Liver (tissue), 8 donors: ENCODE measurements at regions not wholly inside any gene's neighbourhood (a gene's known extent, or its start where the extent isn't known, plus 50 kb on each side); places are given as distances from the start of the nearest gene placed in this dataset.

Experiments
- DNase-seq: peaks from one replicate; pipeline ENCODE4 v3.0.0-alpha.2; 2017; ENCODE audit warnings: low spot score
- H3K27ac ChIP-seq, 2 donors: one replicate each; pipeline ENCODE4 v1.7.0; 2013; ENCODE audit warnings: inconsistent platforms in 2 of 2, low read length in 2 of 2, control low read depth in 1 of 2, low read depth in 1 of 2, mild to moderate bottlenecking in 1 of 2
- H3K27me3 ChIP-seq, 4 donors: one replicate each; pipeline versions ENCODE4 v1.6.1 to v1.7.0; 2013; ENCODE audit warnings: low read length in 3 of 4, inconsistent platforms in 1 of 4, mild to moderate bottlenecking in 1 of 4, moderate library complexity in 1 of 4; ENCODE audit not compliant: control insufficient read depth in 4 of 4, insufficient read depth in 4 of 4
- H3K36me3 ChIP-seq, 4 donors: one replicate each; pipeline versions ENCODE4 v1.6.1 to v1.7.0; 2013; ENCODE audit warnings: low read length in 3 of 4, mild to moderate bottlenecking in 3 of 4, low read depth in 1 of 4, moderate library complexity in 1 of 4; ENCODE audit not compliant: control insufficient read depth in 4 of 4, insufficient read depth in 3 of 4
- H3K4me1 ChIP-seq, 4 donors: one replicate each; pipeline versions ENCODE4 v1.6.1 to v1.7.0; 2013; ENCODE audit warnings: low read length in 3 of 4, mild to moderate bottlenecking in 3 of 4, moderate library complexity in 1 of 4; ENCODE audit not compliant: control insufficient read depth in 4 of 4, insufficient read depth in 4 of 4
- H3K4me3 ChIP-seq, 3 donors: one replicate each; pipeline versions ENCODE4 v1.6.1 to v1.7.0; 2013; ENCODE audit warnings: low read length in 3 of 3, control low read depth in 1 of 3, low read depth in 1 of 3, mild to moderate bottlenecking in 1 of 3
- H3K9ac ChIP-seq, 2 donors: one replicate each; pipeline ENCODE4 v1.7.0; 2013; ENCODE audit warnings: low read length in 2 of 2, mild to moderate bottlenecking in 2 of 2, moderate library complexity in 2 of 2, control low read depth in 1 of 2, low read depth in 1 of 2
- H3K9me3 ChIP-seq, 4 donors: one replicate each; pipeline versions ENCODE4 v1.6.1 to v1.7.0; 2013; ENCODE audit warnings: low read length in 3 of 4; ENCODE audit not compliant: control insufficient read depth in 4 of 4
- ATF3 ChIP-seq: IDR thresholded peaks from 2 replicates; pipeline ENCODE4 v1.6.1; 2016; ENCODE audit warnings: antibody characterized with exemption
- CTCF ChIP-seq: fragments of 150-350 bp; IDR thresholded peaks from 2 replicates; pipeline ENCODE4 v1.5.1; 2017; ENCODE audit warnings: improper control_type of control experiment, low read depth, low read length; ENCODE audit not compliant: missing input control
- EGR1 ChIP-seq, 2 donors: IDR thresholded peaks; 2 replicates each; pipeline ENCODE4 v1.6.1; 2016 to 2018; ENCODE audit warnings: antibody characterized with exemption in 2 of 2, low read depth in 2 of 2
- FOXA1 ChIP-seq: IDR thresholded peaks from 2 replicates; pipeline ENCODE4 v1.6.1; 2016; ENCODE audit warnings: antibody characterized with exemption
- FOXA2 ChIP-seq: IDR thresholded peaks from 2 replicates; pipeline ENCODE4 v1.6.1; 2016; ENCODE audit warnings: antibody characterized with exemption
- GABPA ChIP-seq, 2 donors: IDR thresholded peaks in 1 of 2; conservative IDR thresholded peaks in 1 of 2; 2 replicates each; pipeline ENCODE4 v1.6.1; 2016; ENCODE audit warnings: antibody characterized with exemption in 2 of 2, mild to moderate bottlenecking in 1 of 2, moderate library complexity in 1 of 2
- HNF4A ChIP-seq, 2 donors: conservative IDR thresholded peaks; 2 replicates each; pipeline ENCODE4 v1.6.1; 2016; ENCODE audit warnings: antibody characterized with exemption in 2 of 2, mild to moderate bottlenecking in 2 of 2
- HNF4G ChIP-seq: IDR thresholded peaks from 2 replicates; pipeline ENCODE4 v1.6.1; 2016; ENCODE audit warnings: antibody characterized with exemption
- MAX ChIP-seq: IDR thresholded peaks from 2 replicates; pipeline ENCODE4 v1.6.1; 2016; ENCODE audit warnings: antibody characterized with exemption
- NR2F2 ChIP-seq: IDR thresholded peaks from 2 replicates; pipeline ENCODE4 v1.6.1; 2016; ENCODE audit warnings: antibody characterized with exemption
- RAD21 ChIP-seq, 2 donors: IDR thresholded peaks; 2 replicates each; pipeline ENCODE4 v1.6.1; 2016; ENCODE audit warnings: antibody characterized with exemption in 2 of 2, mild to moderate bottlenecking in 2 of 2
- REST ChIP-seq: IDR thresholded peaks from 2 replicates; pipeline ENCODE4 v1.6.1; 2016; ENCODE audit warnings: antibody characterized with exemption, mild to moderate bottlenecking
- RXRA ChIP-seq, 2 donors: IDR thresholded peaks; 2 replicates each; pipeline ENCODE4 v1.6.1; 2017 to 2018; ENCODE audit warnings: antibody characterized with exemption in 2 of 2, mild to moderate bottlenecking in 1 of 2
- SP1 ChIP-seq: IDR thresholded peaks from 2 replicates; pipeline ENCODE4 v1.6.1; 2018; ENCODE audit warnings: antibody characterized with exemption, mild to moderate bottlenecking
- TAF1 ChIP-seq: conservative IDR thresholded peaks from 2 replicates; pipeline ENCODE4 v1.6.1; 2016; ENCODE audit warnings: antibody characterized with exemption, mild to moderate bottlenecking
- YY1 ChIP-seq: IDR thresholded peaks from 2 replicates; pipeline ENCODE4 v1.6.1; 2016; ENCODE audit warnings: antibody characterized with exemption, mild to moderate bottlenecking
- ZBTB33 ChIP-seq: IDR thresholded peaks from 2 replicates; pipeline ENCODE4 v1.6.1; 2016; ENCODE audit warnings: antibody characterized with exemption
- WGBS: extraction: QIAGEN DNeasy Blood & Tissue Kit; methylation state at CpG from one replicate; pipeline ENCODE4 v1.1.7; 2013; 5-methylcytosine and 5-hydroxymethylcytosine counted together
- donor health status: healthy.
- donor health status: healthy.
- donor health status: healthy.
- donor health status: healthy.
- donor health status: healthy.

GRCh38 chr5:17400724-17401469 lies 97.1 kb upstream of the TAF11L2 start:
- Histone ChIP-seq H3K27me3 (peaks cover 0 to 4% (median 2%) of the 10 kb centered on the region in 4 donors), H3K9ac (no peak overlapping the region), H3K4me1 (no peaks in the 10 kb centered on the region), H3K9me3 (no peaks in the 10 kb centered on the region), H3K36me3 (no peaks in the 10 kb centered on the region), H3K27ac (no peak overlapping the region), H3K4me3 (no peak overlapping the region)
- DNase-seq = no peak
- 33% methylated on average over 11 of the region's 11 CpGs for WGBS
- TF ChIP-seq MAX = no peak
- no peak for TF ChIP-seq RAD21 (IDR thresholded peaks at IDR 0.05)
- no peak for TF ChIP-seq ATF3
- no peak for TF ChIP-seq TAF1
- TF ChIP-seq RXRA (IDR thresholded peaks at IDR 0.05) = no peak
- TF ChIP-seq SP1 = no peak
- TF ChIP-seq GABPA (IDR thresholded peaks at IDR 0.05 in 1 of 2, conservative IDR thresholded peaks at IDR 0.05 in 1 of 2) = no peak

GRCh38 chr5:17401470-17402288 lies 96.4 kb upstream of the TAF11L2 start:
- Histone ChIP-seq H3K9ac (no peak overlapping the region), H3K27me3 (peaks cover 0 to 4% (median 2%) of the 10 kb centered on the region in 4 donors), H3K9me3 (no peaks in the 10 kb centered on the region), H3K27ac (no peak overlapping the region), H3K4me1 (no peaks in the 10 kb centered on the region), H3K36me3 (no peaks in the 10 kb centered on the region), H3K4me3 (no peak overlapping the region)
- 26% methylated on average over 9 of the region's 9 CpGs for WGBS
- TF ChIP-seq ZBTB33 (no peak), FOXA1 (no peak), TAF1 (no peak), HNF4G (no peak), RXRA (IDR thresholded peaks at IDR 0.05) (no peak), EGR1 (IDR thresholded peaks at IDR 0.05; ENCODE audit: low read depth in 2 of 2) (no peak), GABPA (IDR thresholded peaks at IDR 0.05 in 1 of 2, conservative IDR thresholded peaks at IDR 0.05 in 1 of 2) (no peak), CTCF (no peak), SP1 (no peak), NR2F2 (no peak), REST (no peak), HNF4A (conservative IDR thresholded peaks at IDR 0.05) (no peak), YY1 (no peak), FOXA2 (no peak), ATF3 (no peak), RAD21 (IDR thresholded peaks at IDR 0.05) (no peak)
- DNase-seq = no peak
